ENCODE measurements at regions not wholly inside any gene's neighbourhood (a gene's known extent, or its start where the extent isn't known, plus 50 kb on each side); places are given as distances from the start of the nearest gene placed in this dataset.

- no peak overlapping the region for H3K27ac ChIP-seq (ENCODE audit: low read depth, low read length)
- no peaks in the 10 kb centered on the region for H3K36me3 ChIP-seq (ENCODE audit: insufficient read depth, low read length)
- H3K27me3 ChIP-seq (ENCODE audit: insufficient read depth, low read length), result no peaks in the 10 kb centered on the region
- H3K4me1 ChIP-seq (ENCODE audit: control insufficient read depth, insufficient read depth, low read length, unreplicated experiment), result peaks cover 21% of the 10 kb centered on the region
- H3K79me2 ChIP-seq (ENCODE audit: control insufficient read depth, insufficient read depth, low read length, unreplicated experiment), result no peaks in the 10 kb centered on the region
- H3K4me3 ChIP-seq (ENCODE audit: low read depth, low read length), result peak overlapping the region; percentile 39
- H2AFZ ChIP-seq (ENCODE audit: low read length, unreplicated experiment), result no peak overlapping the region
These were observed 557.7 kb upstream of the SLIT2 start for GRCh38 chr4:19693936-19694570.

- Histone ChIP-seq H2AFZ (ENCODE audit: low read length, unreplicated experiment) (peak overlapping the region; percentile 20), H3K4me1 (ENCODE audit: control insufficient read depth, insufficient read depth, low read length, unreplicated experiment) (peaks cover 21% of the 10 kb centered on the region), H3K79me2 (ENCODE audit: control insufficient read depth, insufficient read depth, low read length, unreplicated experiment) (no peaks in the 10 kb centered on the region), H3K27me3 (ENCODE audit: insufficient read depth, low read length) (no peaks in the 10 kb centered on the region), H3K4me3 (ENCODE audit: low read depth, low read length) (peak overlapping the region; percentile 59), H3K36me3 (ENCODE audit: insufficient read depth, low read length) (no peaks in the 10 kb centered on the region), H3K27ac (ENCODE audit: low read depth, low read length) (peak overlapping the region; percentile 3; the same call in 1 of the 2 replicates)
These were observed 562.2 kb upstream of the SLIT2 start for GRCh38 chr4:19689511-19689910.

- H3K4me1 ChIP-seq (ENCODE audit: control insufficient read depth, insufficient read depth, low read length, unreplicated experiment), result peaks cover 13% of the 10 kb centered on the region
- H3K36me3 ChIP-seq (ENCODE audit: insufficient read depth, low read length), result no peaks in the 10 kb centered on the region
- no peaks in the 10 kb centered on the region for H3K27me3 ChIP-seq (ENCODE audit: insufficient read depth, low read length)
- H2AFZ ChIP-seq (ENCODE audit: low read length, unreplicated experiment), result no peak overlapping the region
- no peaks in the 10 kb centered on the region for H3K79me2 ChIP-seq (ENCODE audit: control insufficient read depth, insufficient read depth, low read length, unreplicated experiment)
- H3K27ac ChIP-seq (ENCODE audit: low read depth, low read length), result no peak overlapping the region
- H3K4me3 ChIP-seq (ENCODE audit: low read depth, low read length), result no peak overlapping the region
These were observed 565.2 kb upstream of the SLIT2 start for GRCh38 chr4:19686456-19686855.

- no peaks in the 10 kb centered on the region for H3K36me3 ChIP-seq (ENCODE audit: insufficient read depth, low read length)
- H3K79me2 ChIP-seq (ENCODE audit: control insufficient read depth, insufficient read depth, low read length, unreplicated experiment), result no peaks in the 10 kb centered on the region
- no peaks in the 10 kb centered on the region for H3K4me1 ChIP-seq (ENCODE audit: control insufficient read depth, insufficient read depth, low read length, unreplicated experiment)
- H3K4me3 ChIP-seq (ENCODE audit: low read depth, low read length), result no peak overlapping the region
- H2AFZ ChIP-seq (ENCODE audit: low read length, unreplicated experiment), result no peak overlapping the region
- H3K27ac ChIP-seq (ENCODE audit: low read depth, low read length), result no peak overlapping the region
- no peaks in the 10 kb centered on the region for H3K27me3 ChIP-seq (ENCODE audit: insufficient read depth, low read length)
These were observed 567.6 kb upstream of the SLIT2 start for GRCh38 chr4:19684084-19684483.

GRCh38 chr4:19683426-19683825 lies 568.3 kb upstream of the SLIT2 start:
- H2AFZ ChIP-seq (ENCODE audit: low read length, unreplicated experiment), result no peak overlapping the region

GRCh38 chr4:19677211-19677610 lies 574.5 kb upstream of the SLIT2 start:
- Histone ChIP-seq H3K36me3 (ENCODE audit: insufficient read depth, low read length) (no peaks in the 10 kb centered on the region), H2AFZ (ENCODE audit: low read length, unreplicated experiment) (no peak overlapping the region)

More at GRCh38 chr4:19683426-19683825, 568.3 kb upstream of the SLIT2 start:
- Histone ChIP-seq H3K27ac (ENCODE audit: low read depth, low read length) (no peak overlapping the region), H3K79me2 (ENCODE audit: control insufficient read depth, insufficient read depth, low read length, unreplicated experiment) (no peaks in the 10 kb centered on the region), H3K27me3 (ENCODE audit: insufficient read depth, low read length) (no peaks in the 10 kb centered on the region), H3K36me3 (ENCODE audit: insufficient read depth, low read length) (no peaks in the 10 kb centered on the region), H3K4me1 (ENCODE audit: control insufficient read depth, insufficient read depth, low read length, unreplicated experiment) (no peaks in the 10 kb centered on the region), H3K4me3 (ENCODE audit: low read depth, low read length) (no peak overlapping the region)

GRCh38 chr4:19675172-19675811 lies 576.4 kb upstream of the SLIT2 start:
- no peaks in the 10 kb centered on the region for H3K27me3 ChIP-seq (ENCODE audit: insufficient read depth, low read length)
- no peaks in the 10 kb centered on the region for H3K79me2 ChIP-seq (ENCODE audit: control insufficient read depth, insufficient read depth, low read length, unreplicated experiment)
- no peak overlapping the region for H3K27ac ChIP-seq (ENCODE audit: low read depth, low read length)
- H3K4me3 ChIP-seq (ENCODE audit: low read depth, low read length), result no peak overlapping the region
- H2AFZ ChIP-seq (ENCODE audit: low read length, unreplicated experiment), result no peak overlapping the region
- no peaks in the 10 kb centered on the region for H3K4me1 ChIP-seq (ENCODE audit: control insufficient read depth, insufficient read depth, low read length, unreplicated experiment)
- no peaks in the 10 kb centered on the region for H3K36me3 ChIP-seq (ENCODE audit: insufficient read depth, low read length)

More at GRCh38 chr4:19677211-19677610, 574.5 kb upstream of the SLIT2 start:
- no peak overlapping the region for H3K4me3 ChIP-seq (ENCODE audit: low read depth, low read length)
- H3K4me1 ChIP-seq (ENCODE audit: control insufficient read depth, insufficient read depth, low read length, unreplicated experiment), result no peaks in the 10 kb centered on the region
- no peaks in the 10 kb centered on the region for H3K79me2 ChIP-seq (ENCODE audit: control insufficient read depth, insufficient read depth, low read length, unreplicated experiment)
- H3K27me3 ChIP-seq (ENCODE audit: insufficient read depth, low read length), result no peaks in the 10 kb centered on the region
- no peak overlapping the region for H3K27ac ChIP-seq (ENCODE audit: low read depth, low read length)

- no peaks in the 10 kb centered on the region for H3K79me2 ChIP-seq (ENCODE audit: control insufficient read depth, insufficient read depth, low read length, unreplicated experiment)
- no peak overlapping the region for H2AFZ ChIP-seq (ENCODE audit: low read length, unreplicated experiment)
- no peaks in the 10 kb centered on the region for H3K4me1 ChIP-seq (ENCODE audit: control insufficient read depth, insufficient read depth, low read length, unreplicated experiment)
- no peak overlapping the region for H3K27ac ChIP-seq (ENCODE audit: low read depth, low read length)
- no peaks in the 10 kb centered on the region for H3K36me3 ChIP-seq (ENCODE audit: insufficient read depth, low read length)
- H3K4me3 ChIP-seq (ENCODE audit: low read depth, low read length), result no peak overlapping the region
- no peaks in the 10 kb centered on the region for H3K27me3 ChIP-seq (ENCODE audit: insufficient read depth, low read length)
These were observed 592.6 kb upstream of the SLIT2 start for GRCh38 chr4:19659101-19659500.

GRCh38 chr4:19657856-19658255 lies 593.8 kb upstream of the SLIT2 start:
- Histone ChIP-seq H3K27me3 (ENCODE audit: insufficient read depth, low read length) (no peaks in the 10 kb centered on the region), H3K4me3 (ENCODE audit: low read depth, low read length) (no peak overlapping the region), H3K4me1 (ENCODE audit: control insufficient read depth, insufficient read depth, low read length, unreplicated experiment) (no peaks in the 10 kb centered on the region), H3K36me3 (ENCODE audit: insufficient read depth, low read length) (no peaks in the 10 kb centered on the region), H2AFZ (ENCODE audit: low read length, unreplicated experiment) (no peak overlapping the region), H3K79me2 (ENCODE audit: control insufficient read depth, insufficient read depth, low read length, unreplicated experiment) (no peaks in the 10 kb centered on the region), H3K27ac (ENCODE audit: low read depth, low read length) (no peak overlapping the region)

GRCh38 chr4:19655666-19656065 lies 596.0 kb upstream of the SLIT2 start:
- Histone ChIP-seq H3K27ac (ENCODE audit: low read depth, low read length) (no peak overlapping the region), H3K36me3 (ENCODE audit: insufficient read depth, low read length) (no peaks in the 10 kb centered on the region), H3K4me1 (ENCODE audit: control insufficient read depth, insufficient read depth, low read length, unreplicated experiment) (no peaks in the 10 kb centered on the region), H3K4me3 (ENCODE audit: low read depth, low read length) (no peak overlapping the region), H2AFZ (ENCODE audit: low read length, unreplicated experiment) (no peak overlapping the region), H3K79me2 (ENCODE audit: control insufficient read depth, insufficient read depth, low read length, unreplicated experiment) (no peaks in the 10 kb centered on the region), H3K27me3 (ENCODE audit: insufficient read depth, low read length) (no peaks in the 10 kb centered on the region)

Data from ACC112 (cell line).